ENCODE measurements at regions not wholly inside any gene's neighbourhood (a gene's known extent, or its start where the extent isn't known, plus 50 kb on each side); places are given as distances from the start of the nearest gene placed in this dataset.
"Not testable (repeated sequence)": the region's sequence is repeated elsewhere in the genome, so short reads cannot be mapped to it uniquely, and the experiment has no call there.

- no peak for ATAC-seq
- Mint-ChIP-seq H3K27ac (no peak overlapping the region), H3K4me1 (no peaks in the 10 kb centered on the region), H3K36me3 (no peaks in the 10 kb centered on the region), H3K4me3 (no peak overlapping the region), H3K9me3 (peaks cover 3% of the 10 kb centered on the region)
- DNase-seq (ENCODE audit: low spot score in 2 of 2) = no peak
Measured at GRCh38 chr2:52386433-52387030, 1354.6 kb upstream of the NRXN1 start.

GRCh38 chr2:52383541-52383940 lies 1351.6 kb upstream of the NRXN1 start:
- no peak overlapping the region for H3K27ac Mint-ChIP-seq
- ATAC-seq (no peak), DNase-seq (ENCODE audit: low spot score in 2 of 2) (no peak)
- H3K36me3 Mint-ChIP-seq = no peaks in the 10 kb centered on the region
- H3K4me3 Mint-ChIP-seq = no peak overlapping the region
- no peaks in the 10 kb centered on the region for H3K4me1 Mint-ChIP-seq
- peaks cover 6% of the 10 kb centered on the region for H3K9me3 Mint-ChIP-seq

GRCh38 chr2:52369178-52369577 lies 1337.2 kb upstream of the NRXN1 start:
- H3K4me1 Mint-ChIP-seq = no peaks in the 10 kb centered on the region
- DNase-seq (ENCODE audit: low spot score in 2 of 2) = no peak
- no peak for ATAC-seq
- no peaks in the 10 kb centered on the region for H3K36me3 Mint-ChIP-seq
- no peak overlapping the region for H3K27ac Mint-ChIP-seq
- H3K4me3 Mint-ChIP-seq = no peak overlapping the region
- peaks cover 12% of the 10 kb centered on the region for H3K9me3 Mint-ChIP-seq

- Mint-ChIP-seq H3K27ac (no peak overlapping the region), H3K4me3 (no peak overlapping the region), H3K4me1 (no peaks in the 10 kb centered on the region), H3K9me3 (peaks cover 16% of the 10 kb centered on the region), H3K36me3 (no peaks in the 10 kb centered on the region)
- DNase-seq (ENCODE audit: low spot score in 2 of 2) = no peak
- no peak for ATAC-seq
Measured at GRCh38 chr2:52368141-52368540, 1336.2 kb upstream of the NRXN1 start.

GRCh38 chr2:52365946-52366345 lies 1334.0 kb upstream of the NRXN1 start:
- Mint-ChIP-seq H3K4me3 (no peak overlapping the region), H3K4me1 (no peaks in the 10 kb centered on the region), H3K9me3 (peaks cover 12% of the 10 kb centered on the region), H3K27ac (no peak overlapping the region), H3K36me3 (no peaks in the 10 kb centered on the region)
- no peak for DNase-seq (ENCODE audit: low spot score in 2 of 2)
- ATAC-seq = no peak

- DNase-seq (ENCODE audit: low spot score in 2 of 2) = no peak
- Mint-ChIP-seq H3K27ac (no peak overlapping the region), H3K4me3 (no peak overlapping the region), H3K9me3 (peaks cover 3% of the 10 kb centered on the region), H3K36me3 (no peaks in the 10 kb centered on the region), H3K4me1 (no peaks in the 10 kb centered on the region)
- no peak for ATAC-seq
Measured at GRCh38 chr2:52356556-52356955, 1324.6 kb upstream of the NRXN1 start.

- Mint-ChIP-seq H3K4me1 (no peaks in the 10 kb centered on the region), H3K27ac (no peak overlapping the region), H3K36me3 (no peaks in the 10 kb centered on the region), H3K9me3 (peaks cover 8% of the 10 kb centered on the region), H3K4me3 (no peak overlapping the region)
- DNase-seq (ENCODE audit: low spot score in 2 of 2) = no peak
- no peak for ATAC-seq
Measured at GRCh38 chr2:52347292-52347691, 1315.4 kb upstream of the NRXN1 start.

GRCh38 chr2:52345676-52346075 lies 1313.7 kb upstream of the NRXN1 start:
- no peaks in the 10 kb centered on the region for H3K4me1 Mint-ChIP-seq
- peaks cover 14% of the 10 kb centered on the region for H3K9me3 Mint-ChIP-seq
- ATAC-seq (no peak), DNase-seq (ENCODE audit: low spot score in 2 of 2) (no peak)
- H3K4me3 Mint-ChIP-seq = no peak overlapping the region
- H3K27ac Mint-ChIP-seq = no peak overlapping the region
- H3K36me3 Mint-ChIP-seq = no peaks in the 10 kb centered on the region

- Mint-ChIP-seq H3K4me1 (no peaks in the 10 kb centered on the region), H3K36me3 (no peaks in the 10 kb centered on the region), H3K27ac (no peak overlapping the region), H3K4me3 (no peak overlapping the region), H3K9me3 (peaks cover 14% of the 10 kb centered on the region)
- DNase-seq (ENCODE audit: low spot score in 2 of 2) = no peak
- no peak for ATAC-seq
Measured at GRCh38 chr2:52345082-52345481, 1313.2 kb upstream of the NRXN1 start.

GRCh38 chr2:52343706-52344266 lies 1311.9 kb upstream of the NRXN1 start:
- no peak overlapping the region for H3K4me3 Mint-ChIP-seq
- no peak overlapping the region for H3K27ac Mint-ChIP-seq
- H3K36me3 Mint-ChIP-seq = no peaks in the 10 kb centered on the region
- no peaks in the 10 kb centered on the region for H3K4me1 Mint-ChIP-seq
- ATAC-seq = no peak
- no peak for DNase-seq (ENCODE audit: low spot score in 2 of 2)
- H3K9me3 Mint-ChIP-seq = peaks cover 9% of the 10 kb centered on the region

GRCh38 chr2:52343010-52343409 lies 1311.1 kb upstream of the NRXN1 start:
- Mint-ChIP-seq H3K9me3 (peaks cover 8% of the 10 kb centered on the region), H3K4me3 (no peak overlapping the region), H3K27ac (no peak overlapping the region), H3K36me3 (no peaks in the 10 kb centered on the region), H3K4me1 (no peaks in the 10 kb centered on the region)
- ATAC-seq = no peak
- DNase-seq (ENCODE audit: low spot score in 2 of 2) = no peak

- Mint-ChIP-seq H3K9me3 (peaks cover 8% of the 10 kb centered on the region), H3K4me1 (no peaks in the 10 kb centered on the region), H3K36me3 (no peaks in the 10 kb centered on the region), H3K4me3 (no peak overlapping the region), H3K27ac (no peak overlapping the region)
- DNase-seq (ENCODE audit: low spot score in 2 of 2) (no peak), ATAC-seq (no peak)
Measured at GRCh38 chr2:52342458-52342857, 1310.5 kb upstream of the NRXN1 start.

- Mint-ChIP-seq H3K36me3 (no peaks in the 10 kb centered on the region), H3K4me3 (no peak overlapping the region), H3K9me3 (peaks cover 8% of the 10 kb centered on the region), H3K4me1 (no peaks in the 10 kb centered on the region), H3K27ac (no peak overlapping the region)
- no peak for DNase-seq (ENCODE audit: low spot score in 2 of 2)
- no peak for ATAC-seq
Measured at GRCh38 chr2:52341732-52342131, 1309.8 kb upstream of the NRXN1 start.

- Mint-ChIP-seq H3K36me3 (no peaks in the 10 kb centered on the region), H3K27ac (no peak overlapping the region), H3K4me3 (no peak overlapping the region), H3K4me1 (no peaks in the 10 kb centered on the region), H3K9me3 (peaks cover 8% of the 10 kb centered on the region)
- ATAC-seq (no peak), DNase-seq (ENCODE audit: low spot score in 2 of 2) (no peak)
Measured at GRCh38 chr2:52340171-52340570, 1308.2 kb upstream of the NRXN1 start.

GRCh38 chr2:52337786-52338185 lies 1305.9 kb upstream of the NRXN1 start:
- not testable (repeated sequence) for H3K4me3 Mint-ChIP-seq; ATAC-seq; H3K4me1 Mint-ChIP-seq; H3K27ac Mint-ChIP-seq; DNase-seq (ENCODE audit: low spot score in 2 of 2); H3K36me3 Mint-ChIP-seq
- H3K9me3 Mint-ChIP-seq = peaks cover 11% of the 10 kb centered on the region

GRCh38 chr2:52336951-52337350 lies 1305.0 kb upstream of the NRXN1 start:
- ATAC-seq = no peak
- H3K27ac Mint-ChIP-seq = no peak overlapping the region
- peaks cover 6% of the 10 kb centered on the region for H3K9me3 Mint-ChIP-seq
- no peaks in the 10 kb centered on the region for H3K4me1 Mint-ChIP-seq
- H3K36me3 Mint-ChIP-seq = no peaks in the 10 kb centered on the region
- DNase-seq (ENCODE audit: low spot score in 2 of 2) = no peak
- no peak overlapping the region for H3K4me3 Mint-ChIP-seq

- H3K9me3 Mint-ChIP-seq = peaks cover 3% of the 10 kb centered on the region
- DNase-seq (ENCODE audit: low spot score in 2 of 2) (no peak), ATAC-seq (no peak)
- H3K4me1 Mint-ChIP-seq = no peaks in the 10 kb centered on the region
- no peak overlapping the region for H3K4me3 Mint-ChIP-seq
- no peak overlapping the region for H3K27ac Mint-ChIP-seq
- H3K36me3 Mint-ChIP-seq = no peaks in the 10 kb centered on the region
Measured at GRCh38 chr2:52335727-52336126, 1303.8 kb upstream of the NRXN1 start.

Data from stimulated activated effector memory CD8-positive, alpha-beta T cell treated with anti-CD3 and anti-CD28 coated beads, Interleukin-12 subunit alpha, Interleukin-12 subunit beta, amount 100 ng/mL, for 72 hours (primary cell).